ENCODE measurements at regions not wholly inside any gene's neighbourhood (a gene's known extent, or its start where the extent isn't known, plus 50 kb on each side); places are given as distances from the start of the nearest gene placed in this dataset.

DNA sequence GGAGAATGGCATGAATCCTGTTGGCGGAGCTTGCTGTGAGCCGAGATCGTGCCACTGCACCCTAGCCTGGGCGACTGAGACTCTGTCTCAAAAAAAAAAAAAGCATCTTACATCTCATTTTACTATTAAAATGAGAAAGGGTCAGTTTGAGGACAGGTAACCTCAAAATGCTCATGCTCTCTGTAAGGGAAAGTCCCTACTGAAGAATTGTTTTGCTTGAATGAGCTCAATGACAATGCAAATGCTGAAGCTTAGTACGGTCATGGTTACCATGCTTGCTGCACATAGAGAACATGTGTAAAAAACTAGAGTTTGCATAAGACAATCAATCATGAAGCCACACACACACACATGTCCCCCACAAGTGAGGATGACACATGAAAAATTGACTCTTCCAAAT, 541.8 kb upstream of the AMELY start:
- no peak for TF ChIP-seq POLR2A (IDR thresholded peaks at IDR 0.05; ENCODE audit: low read length)
- TF ChIP-seq GATA1 (IDR thresholded peaks at IDR 0.05; ENCODE audit: low read depth, low read length), result no peak
